GM04504 (cell line): ENCODE measurements at regions not wholly inside any gene's neighbourhood (a gene's known extent, or its start where the extent isn't known, plus 50 kb on each side); places are given as distances from the start of the nearest gene placed in this dataset.

Source experiments
- DNase-seq: peaks from one replicate; pipeline ENCODE4 v3.0.0-alpha.2; 2012; ENCODE audit warnings: low read depth

- DNase-seq: no peak
Measured at GRCh38 chr21:35843911-35844667, 216.2 kb downstream of the SETD4 start.

DNA sequence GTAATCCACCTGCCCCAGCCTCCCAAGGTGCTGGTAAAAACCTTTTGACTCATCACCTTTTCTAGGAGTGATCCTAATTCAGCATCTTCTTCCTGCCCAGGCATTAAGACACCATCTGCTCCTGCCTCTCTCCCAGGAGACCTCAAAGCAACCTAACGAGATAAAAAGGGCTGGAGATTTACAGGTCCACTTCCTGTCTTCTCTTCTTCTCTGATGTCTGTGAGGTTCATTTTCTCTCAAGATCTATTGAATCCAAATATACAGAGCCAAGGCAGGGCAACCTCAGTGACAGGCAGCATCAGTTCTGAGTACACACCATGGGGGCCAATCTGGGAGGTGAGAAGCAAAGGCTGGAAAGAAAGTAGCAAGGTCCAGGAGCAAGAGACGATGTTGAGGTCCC, 219.4 kb downstream of the SETD4 start:
- DNase-seq: no peak

- peak; percentile 60 for DNase-seq
Measured at GRCh38 chr21:35840197-35840799, 220.0 kb downstream of the SETD4 start.

DNA sequence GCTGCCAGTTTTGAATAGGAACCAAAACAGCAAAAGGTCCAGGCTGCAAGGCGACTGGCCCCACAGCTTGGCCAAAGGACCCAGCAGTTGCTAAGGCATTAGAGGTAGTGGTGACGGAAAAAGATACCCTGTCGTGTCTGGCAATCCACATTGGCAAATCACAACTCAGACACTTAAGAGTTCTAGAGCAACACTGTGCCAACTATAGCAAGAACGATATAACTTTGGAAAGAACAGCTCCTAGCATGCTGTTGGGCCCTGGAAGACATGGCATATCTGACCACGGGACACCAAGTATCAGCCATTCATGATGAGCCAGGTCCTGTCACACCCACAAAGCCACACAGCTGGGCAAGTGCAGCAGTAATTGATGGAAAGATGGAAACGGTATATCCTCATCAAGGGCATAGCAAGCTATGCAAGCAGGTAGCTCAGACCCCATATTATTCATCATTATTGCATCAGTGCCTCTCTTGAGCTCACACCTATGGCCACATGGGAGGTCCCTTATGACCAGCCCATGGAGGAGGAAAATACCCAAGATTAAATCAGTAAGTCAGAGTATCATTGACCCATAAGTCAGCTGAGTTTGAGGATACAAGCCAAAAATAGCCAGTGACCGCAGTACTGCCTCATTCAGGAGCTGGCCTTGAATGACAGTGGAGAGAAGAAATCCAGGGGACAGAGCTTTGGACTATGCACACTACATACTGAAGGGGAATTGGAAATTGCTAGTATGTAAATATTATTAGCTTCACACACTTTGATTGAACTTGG, 221.2 kb downstream of the SETD4 start:
- no peak for DNase-seq

- DNase-seq: no peak
Measured at GRCh38 chr21:35838350-35838749, 222.0 kb downstream of the SETD4 start.

DNA sequence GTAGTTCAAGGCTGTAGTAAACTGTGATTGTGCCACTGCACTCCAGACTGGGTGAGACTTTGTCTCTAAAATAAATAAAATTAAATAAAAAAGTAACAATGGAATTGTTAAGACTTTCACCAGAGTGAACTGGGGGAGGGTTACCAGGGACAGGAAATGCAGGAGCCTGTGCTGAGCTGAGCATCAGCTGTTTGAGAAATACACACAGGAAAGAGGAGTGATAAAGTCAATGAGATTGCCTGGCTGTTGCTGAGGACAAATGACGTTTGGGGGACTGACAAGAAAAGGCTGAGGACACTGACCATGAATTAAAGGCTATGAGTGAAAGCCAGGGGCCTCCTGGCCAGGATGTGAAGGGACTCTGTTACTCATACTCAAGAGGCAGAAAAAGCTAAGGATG, 226.3 kb downstream of the SETD4 start:
- DNase-seq: no peak

DNA sequence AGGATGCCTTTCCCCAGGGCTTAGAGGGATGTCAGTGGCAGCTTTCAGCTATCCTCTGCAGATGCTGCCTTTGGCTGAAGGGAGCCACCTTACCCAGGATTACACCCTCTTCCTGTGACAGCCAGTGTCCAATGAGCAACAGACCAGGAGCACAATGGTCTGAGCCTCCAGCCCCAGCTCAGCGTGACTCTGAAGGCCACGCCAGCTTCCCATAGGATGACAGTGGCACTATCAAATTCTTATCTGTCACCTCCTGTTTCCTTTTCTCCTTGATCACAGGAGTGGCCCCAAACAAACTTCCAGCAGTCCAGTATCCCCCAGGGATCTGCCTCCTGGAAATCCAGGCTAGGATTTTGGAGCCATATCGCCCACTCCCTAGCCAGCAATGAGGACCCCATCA, 226.9 kb downstream of the SETD4 start:
- no peak for DNase-seq

GRCh38 chr21:35831230-35831629, 229.1 kb downstream of the SETD4 start:
- no peak for DNase-seq

- no peak for DNase-seq
Measured at GRCh38 chr21:35829067-35829466, 231.3 kb downstream of the SETD4 start.

DNA sequence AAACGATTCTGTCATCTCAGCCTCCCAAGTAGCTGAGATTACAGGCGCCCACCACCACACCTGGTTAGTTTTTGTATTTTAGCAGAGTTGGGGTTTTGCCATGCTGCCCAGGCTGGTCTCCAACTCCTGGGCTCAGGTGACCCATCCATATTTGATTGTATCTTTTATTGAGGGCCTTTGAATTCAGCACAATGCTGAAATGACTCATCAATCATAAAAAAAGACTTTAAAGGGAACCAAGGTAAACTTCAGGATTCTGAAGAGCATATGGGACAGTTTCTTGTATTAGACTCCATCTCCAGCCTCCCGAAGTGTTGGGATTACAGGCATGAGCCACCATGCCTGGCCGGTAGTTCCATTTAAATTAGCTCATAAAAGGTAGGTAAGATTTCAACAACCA, 232.2 kb downstream of the SETD4 start:
- no peak for DNase-seq

DNA sequence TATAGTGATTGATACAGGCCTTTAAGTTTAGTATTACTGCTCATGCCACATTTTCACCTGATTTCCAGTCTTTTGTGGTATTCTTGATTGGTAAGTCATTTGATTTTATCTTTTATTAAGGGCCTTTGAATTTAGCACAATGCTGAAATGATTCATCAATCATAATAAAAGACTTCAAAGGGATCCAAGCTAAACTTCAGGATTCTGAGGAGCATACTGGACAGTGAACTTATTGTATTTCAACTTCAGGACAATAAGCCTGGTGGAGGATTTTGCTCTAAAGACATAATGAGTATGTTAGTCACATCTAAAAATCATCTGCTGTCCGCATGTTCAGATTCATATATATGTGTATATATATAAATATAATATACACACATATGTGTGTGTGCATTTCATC, 233.3 kb downstream of the SETD4 start:
- no peak for DNase-seq

- DNase-seq: no peak
Measured at GRCh38 chr21:35825370-35826353, 234.7 kb downstream of the SETD4 start.

DNA sequence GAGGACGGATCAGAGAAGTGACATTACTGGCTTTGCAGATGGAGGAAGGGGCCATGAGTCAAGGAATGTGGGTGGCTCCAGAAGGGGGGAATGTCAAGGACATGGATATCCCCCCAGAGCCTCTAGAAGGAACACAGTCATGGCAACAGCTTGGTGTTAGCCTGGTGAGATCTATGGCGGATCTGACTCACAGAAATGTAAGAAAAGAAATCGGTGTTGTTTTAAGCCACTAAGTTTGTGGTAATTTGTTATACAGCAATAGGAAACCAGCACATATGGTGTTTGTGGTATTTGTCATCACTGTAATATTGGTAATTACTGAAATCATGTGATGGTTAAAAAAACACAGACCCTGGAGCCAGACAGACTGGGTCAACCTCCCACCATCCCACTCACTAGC, 236.2 kb downstream of the SETD4 start:
- no peak for DNase-seq

DNA sequence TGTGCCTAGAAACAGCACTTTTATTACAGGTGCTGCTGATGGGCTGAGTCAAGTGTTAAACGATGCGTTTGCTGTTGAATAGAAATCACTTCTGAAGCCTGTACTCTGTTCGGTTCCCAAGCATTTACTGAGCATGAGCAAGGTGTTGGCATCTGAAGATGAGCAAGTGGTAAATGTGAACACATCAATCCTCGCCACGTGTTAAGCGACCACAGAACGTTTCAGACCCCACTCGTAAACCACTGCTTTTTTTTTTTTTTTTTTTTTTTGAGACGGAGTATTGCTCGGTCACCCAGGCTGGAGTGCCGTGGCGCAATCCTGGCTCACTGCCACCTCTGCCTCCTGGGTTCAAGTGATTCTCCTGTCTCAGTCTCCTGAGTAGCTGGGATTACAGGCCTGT, 241.2 kb downstream of the SETD4 start:
- DNase-seq: no peak

DNA sequence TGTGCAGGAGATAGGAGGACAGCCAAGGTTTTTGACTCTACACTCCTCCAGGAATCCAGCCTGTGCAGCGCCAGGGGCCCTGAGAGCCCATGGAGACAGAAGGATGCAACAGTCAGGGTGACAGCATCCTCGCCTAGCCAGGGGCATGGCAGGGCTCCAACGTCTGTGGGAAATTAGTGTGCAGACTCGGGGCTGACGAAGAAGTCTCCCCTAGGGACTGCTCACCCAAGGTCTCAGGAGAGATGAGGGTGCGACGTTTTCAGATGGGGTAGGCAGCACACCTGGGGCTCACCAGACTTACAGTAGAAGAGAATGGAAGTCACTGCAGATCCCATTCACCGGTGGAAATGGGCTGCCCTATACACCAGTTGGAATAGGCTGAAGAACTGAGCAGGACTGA, 241.7 kb downstream of the SETD4 start:
- DNase-seq: no peak

DNA sequence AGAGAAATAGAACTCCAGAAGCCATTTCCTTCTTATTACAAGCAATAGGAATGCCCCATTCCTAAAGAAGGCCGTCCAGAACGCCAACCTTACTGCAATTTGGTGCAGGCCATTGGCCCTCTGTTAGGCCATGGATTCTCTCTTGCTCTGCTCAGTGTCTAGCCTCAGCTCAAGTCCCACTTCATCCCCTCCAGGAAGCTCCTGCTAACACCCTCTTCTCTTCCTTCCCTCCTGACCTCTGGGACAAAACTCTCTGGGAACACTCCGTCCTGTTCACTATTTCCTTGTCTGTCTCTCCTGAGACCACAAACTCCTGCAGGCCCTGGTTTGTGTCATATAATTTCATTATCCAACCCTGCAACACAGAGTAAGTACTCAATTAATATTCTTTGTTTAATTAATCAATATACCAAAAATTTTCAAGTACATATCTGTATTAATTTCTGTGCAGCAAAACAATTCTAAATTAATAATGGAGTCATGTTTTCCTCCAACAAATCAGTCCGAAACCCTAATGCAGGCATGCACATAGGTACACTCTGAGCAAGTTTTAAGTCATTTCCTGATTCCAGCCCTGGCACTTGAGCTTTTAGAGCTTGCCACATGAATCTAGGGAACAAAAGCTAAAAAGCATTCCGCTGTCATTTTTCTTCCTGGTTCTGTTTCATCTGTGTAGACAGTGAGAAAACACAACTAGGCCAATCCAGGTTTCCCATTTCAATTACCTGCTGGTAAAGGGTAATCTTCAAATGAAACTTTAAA, 245.3 kb downstream of the SETD4 start:
- no peak for DNase-seq

- DNase-seq: no peak
Measured at GRCh38 chr21:35812679-35813078, 247.6 kb downstream of the SETD4 start.

GRCh38 chr21:35811191-35811806, 249.0 kb downstream of the SETD4 start:
- DNase-seq: no peak

DNA sequence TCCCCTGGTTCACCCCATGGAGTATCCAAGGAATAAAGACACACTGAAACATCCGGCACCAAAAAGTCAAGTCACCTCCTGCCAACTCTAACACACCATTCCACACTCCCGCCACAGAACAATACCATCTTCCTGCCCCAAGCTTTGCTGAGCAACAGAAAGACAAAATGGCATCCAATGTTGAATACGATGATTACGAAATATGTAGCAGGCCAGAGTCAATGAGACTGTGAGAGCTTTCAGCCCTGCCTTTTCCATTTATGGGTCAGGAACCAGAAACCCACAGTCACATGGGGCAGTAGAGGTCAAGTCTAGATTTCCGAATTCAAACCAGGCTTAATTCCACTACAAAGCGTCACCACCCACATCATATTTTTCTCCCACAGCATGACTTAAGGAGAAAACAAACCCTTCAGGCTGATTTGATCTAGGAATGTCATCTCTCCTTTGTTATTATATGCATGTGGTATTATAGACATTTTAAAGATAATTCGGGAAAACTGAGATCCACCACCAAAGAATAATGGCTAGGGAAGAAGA, 249.8 kb downstream of the SETD4 start:
- no peak for DNase-seq

GRCh38 chr21:35801391-35801790, 258.9 kb downstream of the SETD4 start:
- no peak for DNase-seq
